HG02610 (cell line): ENCODE measurements at regions not wholly inside any gene's neighbourhood (a gene's known extent, or its start where the extent isn't known, plus 50 kb on each side); places are given as distances from the start of the nearest gene placed in this dataset.

Experiments
- ATAC-seq: cut with Tn5 transposase; IDR thresholded peaks from one replicate; pipeline ENCODE4 v1.9.1; 2021; ENCODE audit warnings: mild to moderate bottlenecking, moderate library complexity; ENCODE audit not compliant: unreplicated experiment

DNA sequence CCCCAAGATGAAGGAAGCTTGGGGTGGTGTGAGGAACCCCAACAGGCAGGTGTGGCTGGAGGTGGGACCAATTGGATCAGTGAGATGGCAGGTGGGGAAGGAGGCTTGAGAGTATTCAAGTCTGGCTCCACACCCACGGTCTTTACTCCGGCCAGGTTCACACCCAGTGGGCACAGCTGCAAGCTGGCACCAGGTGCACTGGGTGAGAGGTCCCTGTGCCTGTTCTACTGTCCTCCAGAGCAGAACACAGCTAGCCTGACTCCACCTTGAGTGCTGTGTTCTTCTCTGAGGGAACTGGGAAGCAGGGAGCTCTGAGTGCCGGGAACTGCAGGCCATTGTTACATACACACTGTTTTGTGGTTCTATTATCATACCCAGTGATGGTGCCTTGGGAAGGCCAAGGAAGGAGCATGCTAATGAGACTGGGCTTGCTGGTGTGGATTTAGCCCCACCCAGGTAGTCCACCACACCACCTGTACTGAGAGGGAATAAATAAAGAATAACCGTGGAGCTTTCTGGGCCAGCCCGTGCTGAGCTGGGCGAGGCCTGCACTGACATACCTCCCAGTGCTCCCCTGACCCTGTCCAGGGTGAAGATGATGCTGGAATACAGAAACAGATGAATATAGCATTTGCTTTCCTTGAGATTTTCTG is 93.4 kb downstream of the ABHD5 start:
- ATAC-seq: no peak

DNA sequence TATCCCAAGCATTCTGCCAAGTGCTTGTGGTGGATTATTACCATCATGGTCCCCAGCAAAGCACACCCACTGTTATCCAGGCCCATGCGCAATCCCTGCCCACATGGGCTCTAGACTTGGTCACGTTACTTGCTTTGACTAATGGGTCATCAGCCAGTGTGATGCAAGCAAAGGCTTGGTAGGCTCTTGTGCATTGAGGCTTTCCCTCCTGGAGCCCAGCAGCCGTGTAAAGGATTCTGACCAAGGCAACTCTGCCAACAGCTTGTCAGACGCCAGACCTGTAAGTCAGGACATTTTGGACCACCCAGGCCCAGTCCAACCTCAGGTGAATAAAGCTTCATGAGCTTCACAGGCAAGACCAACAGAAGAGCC is 93.9 kb downstream of the ABHD5 start:
- no peak for ATAC-seq

DNA sequence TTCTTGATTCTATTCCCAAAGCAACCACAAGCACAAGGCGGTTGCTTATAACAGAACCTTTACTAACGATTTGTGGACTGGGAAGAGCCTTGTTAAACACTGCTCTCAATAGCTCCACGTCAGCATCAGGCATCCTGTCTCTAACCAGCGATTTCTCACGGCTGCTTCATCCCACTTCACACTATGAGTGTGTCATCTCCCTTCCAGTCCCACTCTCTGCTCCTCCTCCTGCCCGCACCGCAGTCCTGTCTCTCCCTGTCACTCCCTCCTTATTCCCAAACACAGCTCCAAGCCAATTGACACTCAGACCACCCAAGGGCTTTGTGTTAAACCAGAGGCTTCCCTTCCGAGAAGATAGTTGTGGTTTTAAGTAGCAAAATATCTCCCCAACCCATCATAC is 94.8 kb downstream of the ABHD5 start:
- no peak for ATAC-seq

DNA sequence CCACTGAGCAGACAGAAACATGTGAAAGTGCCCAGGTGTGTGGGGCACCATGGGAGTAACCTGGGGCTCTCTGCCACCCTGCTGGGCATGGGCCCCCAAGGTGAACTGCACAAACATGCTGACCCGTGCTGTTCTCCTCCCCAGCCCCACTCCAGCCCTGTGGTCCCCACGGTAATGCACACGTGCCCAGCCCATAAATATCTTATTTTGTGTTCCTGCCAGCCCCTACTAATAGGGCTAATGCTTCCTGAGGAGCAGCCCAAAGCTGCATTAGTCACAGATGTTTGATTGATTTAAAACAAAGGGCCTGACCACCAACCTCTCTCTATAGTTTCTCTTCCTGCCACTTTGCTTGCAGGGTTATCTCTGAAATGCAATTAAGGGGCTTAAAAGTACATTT is 95.4 kb downstream of the ABHD5 start:
- ATAC-seq: no peak

DNA sequence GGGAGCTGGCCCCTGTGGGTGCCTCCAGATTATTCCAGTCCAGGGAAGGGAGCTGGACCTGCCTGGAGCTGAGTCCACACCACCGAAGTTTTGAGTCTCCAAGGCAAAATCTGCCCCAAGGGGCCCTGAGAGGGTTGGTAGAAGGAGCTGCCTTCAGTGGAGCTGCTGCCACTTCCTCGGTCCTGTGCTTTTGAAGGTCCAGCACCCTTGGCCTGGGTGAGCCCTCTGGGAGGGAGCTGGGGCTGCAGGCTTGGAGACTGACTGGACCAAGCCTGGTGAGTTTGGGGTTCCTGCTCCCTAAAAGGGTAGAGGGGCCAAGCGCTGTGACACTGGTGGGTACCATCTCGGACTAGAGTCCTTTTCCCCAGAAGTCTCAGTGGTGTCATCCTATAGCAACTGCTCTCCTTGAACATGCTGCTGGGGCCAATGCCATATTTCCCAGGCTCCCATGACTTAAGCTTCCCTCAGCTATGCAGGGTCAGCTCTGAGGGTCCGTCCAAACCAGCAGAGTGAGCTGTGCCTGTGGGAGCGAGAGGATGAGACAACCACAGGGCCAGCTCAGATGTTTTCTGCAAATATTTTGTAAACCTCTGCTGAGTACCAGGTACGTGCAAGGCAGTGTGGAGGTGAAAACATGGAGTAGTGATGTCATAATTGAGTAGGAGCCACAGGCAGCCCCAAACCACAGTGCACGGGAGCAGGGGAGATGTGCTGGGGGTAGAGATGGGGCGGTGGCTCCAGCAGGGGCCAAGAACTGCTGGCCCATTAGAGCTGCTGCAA is 96.0 kb downstream of the ABHD5 start:
- ATAC-seq: no peak

DNA sequence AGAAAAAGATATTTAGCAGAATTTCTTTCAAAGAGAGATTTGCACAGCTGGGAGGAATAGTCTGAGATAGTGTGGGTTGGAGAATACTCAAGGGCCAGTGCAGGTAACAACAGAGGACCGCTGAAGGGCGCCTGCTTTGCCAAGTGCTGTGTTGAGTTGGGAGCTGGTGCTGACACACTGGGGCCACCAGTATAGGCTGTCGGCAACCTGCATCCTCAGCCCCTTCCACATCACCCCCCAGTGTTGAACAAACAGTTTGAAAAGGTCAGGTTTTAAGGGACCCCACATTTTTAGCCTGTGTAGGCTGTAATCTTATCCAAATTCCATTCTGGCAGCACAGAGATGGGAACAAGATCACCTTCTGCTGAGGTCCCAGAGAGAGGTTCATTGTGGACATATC is 96.6 kb downstream of the ABHD5 start:
- no peak for ATAC-seq

DNA sequence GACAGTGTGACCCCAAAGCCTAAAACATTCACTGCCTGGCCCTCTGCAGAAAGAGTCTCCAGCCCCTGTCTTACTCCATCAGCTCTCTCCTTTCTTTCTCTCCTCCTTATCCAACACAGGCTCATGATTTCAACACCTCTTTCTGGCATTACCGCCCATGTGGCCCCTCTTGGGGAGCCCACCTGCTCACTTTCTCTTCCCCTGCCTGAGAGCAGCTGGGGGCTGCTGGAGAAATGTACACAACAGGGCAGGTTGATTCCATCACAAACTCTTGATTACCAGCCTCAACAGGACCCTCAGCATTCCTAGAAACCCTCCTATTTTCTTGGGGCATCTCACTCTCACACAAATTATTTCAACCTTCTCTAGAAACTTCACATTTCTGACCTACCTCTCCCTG is 98.3 kb downstream of the ABHD5 start:
- no peak for ATAC-seq

DNA sequence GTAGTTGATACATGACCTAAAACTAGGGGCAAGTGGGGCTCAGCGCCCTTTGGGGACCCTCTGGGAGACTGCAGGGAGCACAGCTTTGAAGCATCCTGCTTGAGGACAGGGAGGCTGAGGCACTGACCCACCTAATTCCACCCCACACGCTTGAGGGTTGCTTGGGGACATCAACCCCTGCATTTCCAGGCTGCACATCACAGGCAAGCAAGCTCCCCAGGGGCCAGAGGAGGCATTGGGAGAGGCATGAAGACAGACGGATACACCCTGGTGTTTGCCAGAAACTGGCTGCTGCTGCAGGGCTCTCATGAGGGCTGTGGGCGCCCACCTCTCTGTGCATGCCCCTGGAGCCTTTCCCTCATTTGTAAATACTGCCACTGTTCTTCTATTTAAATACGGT is 99.3 kb downstream of the ABHD5 start:
- ATAC-seq: no peak

DNA sequence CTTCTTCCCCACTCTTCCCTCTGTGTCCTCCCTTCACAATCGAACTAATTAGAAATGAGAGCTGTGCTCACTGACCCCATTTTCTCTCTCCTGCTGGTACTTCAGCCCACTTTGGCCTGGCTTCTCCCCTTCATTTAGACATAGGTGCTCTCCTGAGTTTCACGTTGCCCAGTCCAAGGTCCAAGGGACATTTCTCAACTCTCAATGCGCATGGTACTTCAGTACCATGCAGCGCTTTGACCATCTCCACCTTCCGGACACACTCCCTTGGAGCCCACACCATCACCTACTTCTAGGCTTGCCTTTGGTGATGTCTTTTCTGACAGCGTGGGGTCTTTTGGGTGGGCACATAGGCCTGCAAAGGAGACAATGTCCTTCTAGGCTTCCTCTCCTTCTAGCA is 99.7 kb downstream of the ABHD5 start:
- ATAC-seq: no peak

DNA sequence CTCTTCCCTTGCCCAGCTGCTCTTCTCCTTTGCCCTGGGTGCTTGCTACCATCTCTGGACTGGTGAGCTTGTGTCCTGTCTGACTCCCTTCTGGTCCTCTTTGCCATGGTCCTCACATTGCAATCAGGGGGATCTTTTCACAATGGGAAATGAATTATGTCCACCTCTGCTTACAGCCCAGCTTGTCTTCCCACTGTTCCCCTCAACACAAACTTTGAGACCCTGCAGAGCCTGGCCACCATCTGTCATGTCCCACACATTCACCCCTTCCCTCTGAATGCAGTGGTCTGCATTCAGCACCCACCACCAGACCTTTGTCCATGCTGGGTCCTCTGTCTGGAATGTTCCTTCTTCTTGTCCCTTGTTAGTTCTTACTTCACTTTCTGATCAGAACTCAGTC is 100.5 kb downstream of the ABHD5 start:
- ATAC-seq: no peak

DNA sequence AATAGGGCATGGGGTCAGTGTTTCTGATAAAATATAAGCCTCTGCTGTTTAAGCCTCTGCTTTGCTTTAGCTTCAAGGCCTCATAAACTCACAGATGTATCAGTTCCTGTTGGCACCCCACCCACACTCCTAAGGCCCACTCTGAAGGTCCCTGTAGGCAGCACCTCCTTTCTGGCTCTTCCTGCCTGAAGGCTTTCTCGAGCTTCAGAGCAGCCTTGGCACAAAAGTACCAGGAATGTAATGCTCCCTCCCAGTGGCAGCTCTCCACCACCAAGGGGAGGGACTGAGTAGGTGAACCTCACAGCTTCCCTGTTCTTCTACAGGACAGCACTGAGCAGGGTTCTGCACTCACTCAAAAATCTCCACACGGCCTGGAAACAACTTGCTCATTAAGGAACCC is 102.2 kb downstream of the ABHD5 start:
- no peak for ATAC-seq

DNA sequence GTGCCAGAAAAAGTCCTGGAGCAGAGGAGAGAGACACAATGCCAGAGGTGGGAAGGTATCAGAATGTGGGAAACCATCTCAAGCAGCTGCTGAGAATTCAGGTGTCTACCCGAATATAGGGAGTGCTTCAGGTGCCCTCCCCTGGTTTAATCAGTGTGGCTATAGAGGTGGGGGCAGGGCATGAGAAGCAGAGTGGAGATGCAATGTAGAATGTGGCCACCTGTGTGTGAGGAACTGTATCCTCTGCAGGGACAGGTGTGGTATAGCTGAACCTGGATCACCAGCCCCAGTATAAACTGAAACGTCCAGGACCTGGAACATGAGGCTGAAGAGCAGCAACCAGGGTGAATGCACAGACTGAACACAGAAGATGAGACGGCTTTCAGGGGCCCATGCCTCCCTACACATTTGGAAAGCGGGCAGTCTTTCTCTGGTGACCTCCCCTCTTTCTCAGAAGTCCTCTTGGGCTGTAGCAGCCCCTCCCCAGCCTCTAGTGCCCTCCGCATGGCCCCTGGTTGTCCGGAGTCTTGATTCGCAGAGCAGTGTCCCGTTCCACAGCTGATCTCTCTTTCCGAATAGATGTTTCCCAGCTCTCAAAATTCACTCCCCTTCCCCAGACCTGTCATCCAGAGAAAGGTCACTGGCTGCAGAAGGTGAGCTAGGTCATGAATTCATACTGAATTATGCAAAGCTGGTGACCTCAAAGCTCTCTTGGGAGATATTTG is 103.1 kb downstream of the ABHD5 start:
- ATAC-seq: no peak

DNA sequence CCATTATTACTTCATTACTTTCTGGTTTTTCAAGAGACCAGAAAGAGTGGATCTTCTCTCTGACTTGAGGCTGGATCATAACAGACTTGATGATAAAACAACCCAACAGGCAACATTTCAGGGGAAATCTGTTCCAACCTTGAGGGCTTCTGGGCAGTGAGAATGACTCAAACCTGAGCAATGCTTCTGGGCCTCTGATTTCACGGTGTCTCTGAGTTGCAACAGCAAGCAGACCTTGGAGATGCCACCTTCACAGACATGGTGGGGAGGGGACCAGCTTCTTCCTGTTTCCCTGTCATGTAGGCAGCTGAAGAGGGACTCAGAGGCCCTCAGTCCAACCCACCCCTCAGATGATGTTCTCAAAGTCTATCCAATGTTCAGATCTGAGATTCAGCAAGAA is 104.0 kb downstream of the ABHD5 start:
- ATAC-seq: no peak

DNA sequence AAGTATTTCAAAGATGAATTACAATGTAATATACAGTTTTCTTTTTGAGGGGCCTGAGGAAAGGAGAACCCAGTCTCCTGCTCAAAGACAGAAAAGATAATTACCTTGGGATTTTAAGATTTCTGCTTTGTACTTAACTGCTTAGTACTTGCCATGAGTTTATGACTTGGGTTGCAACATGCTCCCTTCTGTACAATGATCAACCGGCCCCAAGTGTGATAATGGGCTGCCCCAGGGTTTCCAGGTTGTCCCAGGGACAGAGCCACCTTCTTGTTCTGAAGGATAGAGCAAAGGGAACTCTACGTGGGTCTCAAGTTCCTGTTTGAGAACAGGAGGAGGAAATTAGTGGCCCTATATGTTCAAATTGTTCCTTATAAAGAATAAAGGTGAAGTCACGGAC is 104.8 kb downstream of the ABHD5 start:
- ATAC-seq: no peak

DNA sequence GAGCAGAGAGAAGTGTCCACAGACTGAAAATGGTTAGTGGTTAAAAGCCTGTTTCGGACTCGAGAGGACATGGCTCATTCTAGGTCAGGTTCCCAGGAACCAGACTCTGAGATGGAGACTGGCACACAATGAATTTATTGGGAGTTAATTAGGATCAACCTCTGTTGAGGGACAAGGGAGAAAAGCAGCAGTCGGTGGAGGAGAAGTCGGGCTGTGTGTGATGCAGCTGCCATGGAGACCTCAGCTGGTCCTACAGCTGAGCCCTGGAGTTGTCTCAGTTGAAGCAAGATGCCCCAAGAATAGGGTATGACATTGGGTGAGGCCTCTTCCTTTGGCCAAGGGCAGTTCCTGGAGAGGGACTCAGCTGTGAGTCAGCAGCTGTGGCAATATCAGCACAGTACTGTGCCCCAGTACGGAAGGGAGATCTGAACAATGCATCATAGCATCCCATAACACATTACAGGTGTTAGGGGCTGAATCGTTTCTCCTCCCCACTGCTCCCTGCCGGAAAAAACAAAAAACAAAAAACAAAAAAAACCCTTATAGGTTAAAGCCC is 105.4 kb downstream of the ABHD5 start:
- no peak for ATAC-seq

DNA sequence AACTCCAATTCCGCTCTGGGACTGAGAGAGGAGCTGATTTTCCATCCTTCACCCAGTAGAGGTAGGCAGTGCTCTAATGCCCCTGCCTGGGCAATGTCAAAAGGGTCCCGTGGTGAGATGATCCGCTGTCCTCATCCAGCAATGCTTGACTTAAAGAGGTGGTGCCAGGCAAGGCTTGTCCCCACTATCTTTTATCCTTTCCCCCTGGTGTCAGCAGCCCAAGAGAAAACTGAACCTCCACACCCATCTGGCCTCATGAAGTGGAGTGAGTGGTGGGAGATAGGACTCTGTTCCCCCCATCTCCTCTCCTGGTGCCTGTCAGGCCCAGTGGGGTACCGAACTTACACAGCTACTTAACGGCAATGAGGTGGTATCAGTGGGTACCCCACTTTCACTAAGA is 107.1 kb downstream of the ABHD5 start:
- ATAC-seq: no peak

DNA sequence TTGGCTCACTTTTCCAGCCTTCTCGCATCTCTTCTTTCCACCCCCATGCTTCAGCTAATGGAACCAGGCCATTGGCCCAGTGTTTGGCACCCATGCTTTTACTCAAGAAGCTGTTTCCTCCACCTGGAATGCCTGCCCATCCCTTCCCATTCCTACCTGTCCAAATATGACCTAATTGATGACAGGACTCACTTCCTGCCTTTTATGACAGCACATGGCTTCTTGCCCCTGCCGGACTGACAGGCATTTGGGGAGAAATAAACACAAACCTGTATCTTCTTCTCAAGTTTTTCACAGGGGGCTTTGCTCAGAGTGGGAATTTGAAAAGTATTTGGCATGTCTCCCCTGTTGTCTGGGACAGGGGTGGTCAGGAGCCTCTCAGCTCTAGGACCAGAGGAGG is 120.1 kb downstream of the ABHD5 start:
- no peak for ATAC-seq

DNA sequence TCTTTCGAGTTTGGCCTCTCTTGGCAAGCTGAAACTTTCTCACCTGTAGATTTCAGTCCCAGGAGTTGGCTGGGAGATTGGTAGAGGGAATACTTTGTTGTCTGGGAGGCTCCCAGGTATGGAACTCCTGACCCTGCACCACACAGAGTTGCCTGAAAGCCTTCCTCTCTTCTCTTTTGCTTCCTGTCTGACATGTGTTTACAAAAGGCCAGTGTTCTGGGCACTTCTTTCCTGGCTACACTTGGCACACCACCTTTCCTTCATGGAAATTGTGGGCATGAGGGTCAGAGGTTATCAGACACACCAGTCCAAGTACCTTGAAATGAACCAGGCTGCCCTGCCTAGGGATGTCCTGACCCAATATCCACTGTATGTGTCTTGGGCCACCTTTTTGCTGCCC is 123.7 kb downstream of the ABHD5 start:
- ATAC-seq: no peak

DNA sequence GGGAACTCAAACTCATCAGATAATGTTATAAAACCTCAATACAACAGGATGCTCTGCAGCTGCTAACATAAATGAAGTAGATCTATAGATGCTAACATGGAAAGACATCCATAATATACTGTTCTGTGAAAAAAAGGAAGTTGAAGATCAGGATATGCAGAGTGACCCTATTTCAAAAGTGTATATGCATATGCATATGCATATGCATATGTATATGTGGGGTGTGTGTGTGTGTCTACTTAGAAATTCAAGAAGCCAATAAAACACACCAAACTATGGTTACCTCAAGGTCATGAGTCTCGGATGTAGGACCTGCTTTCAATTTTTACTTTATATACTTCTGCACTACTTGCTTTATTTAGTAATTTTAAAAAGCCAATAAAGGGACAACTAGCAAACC is 125.6 kb downstream of the ABHD5 start:
- ATAC-seq: no peak

DNA sequence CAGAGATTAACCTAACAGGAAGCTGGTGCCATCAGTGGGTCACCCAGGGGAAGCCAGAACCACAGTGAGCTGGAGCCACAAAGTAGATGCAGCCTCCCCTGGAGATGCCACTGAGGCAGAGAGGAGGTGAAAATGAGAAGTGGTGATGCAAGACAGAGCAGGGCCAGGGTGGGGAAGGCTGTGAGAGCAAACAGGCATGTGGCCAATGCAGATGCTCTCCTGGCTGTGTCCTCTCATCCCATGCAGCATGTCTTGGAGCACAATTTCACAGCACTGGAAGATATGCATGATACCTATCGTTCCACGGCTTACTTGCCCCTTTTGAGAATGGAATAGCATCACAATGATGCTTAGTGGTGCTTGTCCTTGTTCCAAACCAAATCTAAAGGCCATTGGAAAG is 126.3 kb downstream of the ABHD5 start:
- no peak for ATAC-seq

DNA sequence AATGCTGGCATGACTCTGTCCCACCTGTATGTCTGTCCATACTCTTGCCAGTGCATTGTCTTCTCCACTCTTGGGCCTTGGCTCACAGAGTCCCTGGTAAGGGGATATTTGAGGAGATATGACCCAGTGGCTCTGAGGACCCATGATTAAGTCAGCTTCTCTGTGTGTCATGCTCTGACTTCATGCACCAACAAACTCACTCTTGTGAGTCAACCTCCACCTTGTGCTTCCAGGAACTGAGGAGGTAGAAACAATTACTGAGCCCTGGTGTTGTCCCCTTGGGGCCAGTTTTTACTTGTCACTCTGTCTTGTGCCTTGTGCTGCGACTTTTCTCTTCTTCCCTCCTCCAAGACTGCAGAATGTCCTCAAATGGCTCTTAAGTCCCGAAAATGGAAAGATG is 127.1 kb downstream of the ABHD5 start:
- ATAC-seq: peak; percentile 80

DNA sequence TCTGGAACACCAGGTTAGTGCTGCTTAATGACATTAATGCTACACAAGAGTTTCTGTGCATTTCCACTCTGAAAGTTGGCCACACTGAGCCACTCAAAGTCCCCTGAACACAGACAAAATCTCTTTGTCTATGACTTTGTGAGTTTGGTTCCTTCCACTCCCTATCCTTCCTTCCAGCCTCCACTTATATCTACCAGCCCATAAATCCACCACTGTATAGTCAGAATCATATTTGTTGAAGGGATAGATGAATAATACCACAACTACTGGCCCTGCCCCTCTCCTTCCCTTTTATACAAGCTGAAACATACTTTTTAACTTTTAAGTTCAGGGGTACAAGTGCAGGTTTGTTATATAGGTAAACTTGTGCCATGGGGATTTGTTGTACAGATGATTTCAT is 127.5 kb downstream of the ABHD5 start:
- ATAC-seq: no peak
